SK-N-SH (cell line): ENCODE measurements at regions not wholly inside any gene's neighbourhood (a gene's known extent, or its start where the extent isn't known, plus 50 kb on each side); places are given as distances from the start of the nearest gene placed in this dataset.

Experiments
- CTCF ChIA-PET: fragments of 300-600, 350-600 bp; formaldehyde crosslinking; extraction: SDS; loops from one replicate; lab custom pipeline; 2021; lab: Yijun Ruan, JAX
- POLR2A ChIA-PET: fragments of 350-600 bp; sonication (Branson Sonifier 250); formaldehyde crosslinking; extraction: SDS; loops from one replicate; lab custom pipeline; 2020; ENCODE audit warnings: antibody characterized with exemption, inconsistent platforms; lab: Yijun Ruan, JAX
- DNase-seq: peaks from one replicate; pipeline ENCODE4 v3.0.0; 2012
- H2AFZ ChIP-seq: fragments of 200-600 bp; sonication (generic); 2 replicates; pipeline ENCODE4 v1.8.1; 2016; ENCODE audit warnings: antibody characterized with exemption, mild to moderate bottlenecking, low read depth
- H3F3A ChIP-seq: fragments of 200-600 bp; sonication (generic); replicated peaks from 2 replicates; pipeline ENCODE3; 2016; ENCODE audit warnings: antibody characterized with exemption, mild to moderate bottlenecking; ENCODE audit not compliant: insufficient read depth
- H3K27ac ChIP-seq, 2 experiments: fragments of 200-500 bp in 1 of 2; fragments of 200-600 bp in 1 of 2; sonication (Bioruptor generic) in 1 of 2; sonication (generic), shearing (Covaris generic) in 1 of 2; 2 replicates each; pipeline versions ENCODE4 v1.5.1 to v1.6.1; 2014 to 2016; ENCODE audit warnings: low read depth in 2 of 2, inconsistent platforms in 1 of 2, low read length in 1 of 2, mild to moderate bottlenecking in 1 of 2, mixed read lengths in 1 of 2
- H3K27me3 ChIP-seq: fragments of 200-600 bp; sonication (generic), shearing (Covaris generic); 2 replicates; pipeline ENCODE4 v1.6.1; 2016; ENCODE audit warnings: mixed run types; ENCODE audit not compliant: insufficient read depth
- H3K36me3 ChIP-seq, 2 experiments: fragments of 200-500 bp in 1 of 2; fragments of 200-600 bp in 1 of 2; sonication (Bioruptor generic) in 1 of 2; sonication (generic) in 1 of 2; replicated peaks in 1 of 2; 2 replicates each; pipeline versions ENCODE3 to v1.5.1; 2014 to 2016; ENCODE audit warnings: low read length in 1 of 2, mild to moderate bottlenecking in 1 of 2; ENCODE audit not compliant: insufficient read depth in 2 of 2, control insufficient read depth in 1 of 2
- H3K4me1 ChIP-seq, 2 experiments: fragments of 200-500 bp in 1 of 2; fragments of 200-600 bp in 1 of 2; sonication (Bioruptor generic) in 1 of 2; sonication (generic), shearing (Covaris generic) in 1 of 2; 2 replicates each; pipeline versions ENCODE4 v1.5.1 to v1.6.1; 2014 to 2016; ENCODE audit warnings: low read depth in 1 of 2, low read length in 1 of 2, mixed run types in 1 of 2; ENCODE audit not compliant: insufficient read depth in 2 of 2, control insufficient read depth in 1 of 2
- H3K4me2 ChIP-seq: fragments of 200-600 bp; sonication (generic), shearing (Covaris generic); 2 replicates; pipeline ENCODE4 v1.6.1; 2017; ENCODE audit warnings: mixed run types
- H3K4me3 ChIP-seq, 2 experiments: fragments of 200-500 bp in 1 of 2; fragments of 200-600 bp in 1 of 2; sonication (Bioruptor generic) in 1 of 2; sonication (generic), shearing (Covaris generic) in 1 of 2; 2 replicates each; pipeline versions ENCODE4 v1.5.1 to v1.8.1; 2014 to 2016; ENCODE audit warnings: low read depth in 2 of 2, inconsistent platforms in 1 of 2, low read length in 1 of 2, mild to moderate bottlenecking in 1 of 2, mixed read lengths in 1 of 2, moderate library complexity in 1 of 2
- H3K79me2 ChIP-seq: fragments of 200-600 bp; sonication (generic); 2 replicates; pipeline ENCODE4 v1.8.1; 2017; ENCODE audit warnings: mild to moderate bottlenecking; ENCODE audit not compliant: insufficient read depth
- H3K9ac ChIP-seq: fragments of 200-600 bp; sonication (generic); 2 replicates; pipeline ENCODE4 v1.6.1; 2017; ENCODE audit warnings: mixed run types
- H3K9me2 ChIP-seq: fragments of 200-600 bp; sonication (generic); 2 replicates; pipeline ENCODE4 v1.6.1; 2017; ENCODE audit warnings: mixed run types
- H3K9me3 ChIP-seq: fragments of 200-600 bp; sonication (generic); 2 replicates; pipeline ENCODE4 v1.6.1; 2017; ENCODE audit warnings: mixed run types, mild to moderate bottlenecking, moderate library complexity
- H4K20me1 ChIP-seq: fragments of 200-600 bp; sonication (generic); 2 replicates; pipeline ENCODE4 v1.6.1; 2017; ENCODE audit warnings: mild to moderate bottlenecking, mixed run types; ENCODE audit not compliant: insufficient read depth
- CHD2 ChIP-seq: fragments of 150-350 bp; IDR thresholded peaks from 2 replicates; pipeline ENCODE4 v1.6.1; 2018; ENCODE audit warnings: low read length; ENCODE audit not compliant: partially characterized antibody
- ELF1 ChIP-seq: IDR thresholded peaks from 2 replicates; pipeline ENCODE4 v1.4.0; 2012
- FOSL2 ChIP-seq: IDR thresholded peaks from 2 replicates; pipeline ENCODE4 v1.4.0; 2012; ENCODE audit warnings: low read depth, mild to moderate bottlenecking, moderate library complexity, borderline replicate concordance
- FOXJ3 ChIP-seq: sonication (generic); formaldehyde crosslinking; IDR thresholded peaks from 2 replicates; pipeline ENCODE4 v1.5.1; 2020; ENCODE audit warnings: mild to moderate bottlenecking, missing genetic modification reagents
- FOXM1 ChIP-seq: IDR thresholded peaks from 2 replicates; pipeline ENCODE4 v1.4.0; 2012; ENCODE audit warnings: low read depth, mild to moderate bottlenecking
- GABPA ChIP-seq: IDR thresholded peaks from 2 replicates; pipeline ENCODE4 v1.4.0; 2012; ENCODE audit warnings: low read depth, mild to moderate bottlenecking
- GATA2 ChIP-seq: sonication (generic); formaldehyde crosslinking; IDR thresholded peaks from 2 replicates; pipeline ENCODE4 v1.5.0; 2020; ENCODE audit warnings: mild to moderate bottlenecking, missing genetic modification reagents
- JUND ChIP-seq: IDR thresholded peaks from 2 replicates; pipeline ENCODE4 v1.4.0; 2012
- MXI1 ChIP-seq: IDR thresholded peaks from 2 replicates; pipeline ENCODE4 v1.6.1; 2012; ENCODE audit warnings: mild to moderate bottlenecking, low read depth, low read length, improper control_type of control experiment
- POLR2AphosphoS5 ChIP-seq: IDR thresholded peaks from 2 replicates; pipeline ENCODE4 v1.6.1; 2012; ENCODE audit warnings: low read depth, low read length
- RFX5 ChIP-seq: IDR thresholded peaks from 2 replicates; pipeline ENCODE4 v1.6.1; 2012; ENCODE audit warnings: mild to moderate bottlenecking, improper control_type of control experiment, low read length
- TCF12 ChIP-seq: IDR thresholded peaks from 2 replicates; pipeline ENCODE4 v1.4.0; 2012
- YY1 ChIP-seq: IDR thresholded peaks from 2 replicates; pipeline ENCODE4 v1.4.0; 2012; ENCODE audit warnings: low read depth, mild to moderate bottlenecking
- WGBS: methylation state at CpG from one replicate; pipeline ENCODE4 v1.1.6; 2017; ENCODE audit warnings: low lambda C conversion rate; 5-methylcytosine and 5-hydroxymethylcytosine counted together
- TF ChIP-seq, protein P1 (sequence below): IDR thresholded peaks from 2 replicates; pipeline ENCODE4 v1.6.1; 2012; ENCODE audit warnings: mild to moderate bottlenecking, low read depth, low read length, moderate library complexity
- TF ChIP-seq, protein P2 (sequence below): fragments of 200-600 bp; sonication (generic); IDR thresholded peaks from 2 replicates; pipeline ENCODE4 v1.6.1; 2017; ENCODE audit warnings: antibody characterized with exemption, mild to moderate bottlenecking, moderate library complexity
- TF ChIP-seq, protein P3 (sequence below): IDR thresholded peaks from 2 replicates; pipeline ENCODE4; 2012
- TF ChIP-seq, protein P4 (sequence below): fragments of 150-350 bp; IDR thresholded peaks from 2 replicates; pipeline ENCODE4 v1.6.1; 2016; ENCODE audit warnings: mild to moderate bottlenecking, low read depth, low read length
- TF ChIP-seq, protein P5 (sequence below): IDR thresholded peaks from 2 replicates; pipeline ENCODE4 v1.4.0; 2012; ENCODE audit warnings: low read depth
- TF ChIP-seq, protein P6 (sequence below): IDR thresholded peaks from 2 replicates; pipeline ENCODE4 v1.4.0; 2012; ENCODE audit warnings: low read depth, borderline replicate concordance

DNA sequence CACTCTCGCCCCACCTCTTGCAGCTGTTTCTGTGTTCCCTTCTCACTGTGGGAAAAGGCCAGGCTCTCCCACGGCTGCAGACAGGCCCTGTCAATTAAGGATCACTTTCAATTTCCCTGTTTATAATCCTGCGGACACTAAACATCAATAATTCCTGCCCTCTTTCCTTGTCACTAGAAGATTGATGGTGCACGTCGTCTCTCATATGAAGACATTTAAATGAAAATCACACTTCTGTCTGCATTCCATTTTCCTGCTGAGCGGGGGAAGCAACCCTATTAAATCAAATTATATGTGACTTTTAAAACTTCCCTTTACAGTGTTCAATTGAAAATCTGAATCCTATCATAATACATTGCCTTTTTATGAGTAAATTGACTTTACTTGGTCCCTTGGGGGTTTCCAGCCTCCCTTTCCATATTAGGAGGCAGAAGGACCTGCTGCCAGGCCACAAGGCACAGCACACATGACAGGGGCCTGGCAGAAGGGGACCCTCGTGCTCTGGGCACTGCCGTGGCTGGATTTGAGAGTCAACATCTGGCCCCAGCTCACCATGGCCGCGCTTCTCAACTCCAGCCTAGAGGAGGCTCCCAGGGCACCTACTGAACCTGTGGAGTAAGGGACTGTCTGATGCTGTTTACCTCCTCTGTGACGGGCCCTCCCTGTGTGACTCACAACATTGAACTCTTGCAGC is 311.0 kb upstream of the IRX4 start:
- no peak overlapping the region for H2AFZ ChIP-seq
- H4K20me1 ChIP-seq, result no peaks in the 10 kb centered on the region
- no peak overlapping the region for H3K27ac ChIP-seq
- H3K4me1 ChIP-seq, result no peaks in the 10 kb centered on the region
- H3F3A ChIP-seq, result no peaks in the 10 kb centered on the region
- no peaks in the 10 kb centered on the region for H3K9me2 ChIP-seq
- no peak overlapping the region for H3K9ac ChIP-seq
- ChIA-PET POLR2A (no interaction called here), CTCF (no interaction called here)
- no peak for DNase-seq
- no peak overlapping the region for H3K4me3 ChIP-seq
- TF ChIP-seq RFX5 (no peak), FOXJ3 (no peak), TCF12 (no peak)
- H3K79me2 ChIP-seq, result no peaks in the 10 kb centered on the region
- H3K4me2 ChIP-seq, result no peak overlapping the region
- WGBS, result 1% methylated on average over 9 of the region's 11 CpGs
- no peaks in the 10 kb centered on the region for H3K36me3 ChIP-seq
- H3K9me3 ChIP-seq, result no peaks in the 10 kb centered on the region
- H3K27me3 ChIP-seq, result peaks cover 15% of the 10 kb centered on the region; the same call in 1 of the 2 replicates

DNA sequence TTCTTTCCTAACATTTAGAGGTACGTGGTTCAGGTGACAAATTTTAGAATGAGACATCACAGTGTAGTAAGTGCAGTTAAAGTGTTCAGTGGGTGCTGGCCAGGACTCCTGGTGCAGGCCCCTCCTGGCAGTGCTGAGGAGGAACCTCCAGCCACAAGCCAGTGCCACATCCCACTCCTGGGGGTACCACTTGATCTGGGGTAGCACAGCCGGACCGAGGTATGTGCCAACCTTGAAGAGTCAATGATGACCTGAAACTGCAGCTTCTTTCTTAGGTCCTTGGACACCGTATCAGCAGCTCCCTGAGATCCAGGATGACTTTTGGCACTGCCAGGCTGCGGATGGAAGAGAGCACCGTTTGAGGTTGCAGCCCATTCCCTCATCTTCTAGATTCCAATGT is 310.4 kb upstream of the IRX4 start:
- H3K4me1 ChIP-seq, result no peaks in the 10 kb centered on the region
- H4K20me1 ChIP-seq, result no peaks in the 10 kb centered on the region
- no peaks in the 10 kb centered on the region for H3K9me3 ChIP-seq
- no peaks in the 10 kb centered on the region for H3K36me3 ChIP-seq
- no peak overlapping the region for H3K4me3 ChIP-seq
- CTCF ChIA-PET, result no interaction called here
- no peaks in the 10 kb centered on the region for H3K9me2 ChIP-seq
- no peak overlapping the region for H3K9ac ChIP-seq
- no peak overlapping the region for H3K27ac ChIP-seq
- H2AFZ ChIP-seq, result no peak overlapping the region
- H3K4me2 ChIP-seq, result no peak overlapping the region
- POLR2A ChIA-PET, result no interaction called here
- no peaks in the 10 kb centered on the region for H3K79me2 ChIP-seq
- TF ChIP-seq, protein P1, sequence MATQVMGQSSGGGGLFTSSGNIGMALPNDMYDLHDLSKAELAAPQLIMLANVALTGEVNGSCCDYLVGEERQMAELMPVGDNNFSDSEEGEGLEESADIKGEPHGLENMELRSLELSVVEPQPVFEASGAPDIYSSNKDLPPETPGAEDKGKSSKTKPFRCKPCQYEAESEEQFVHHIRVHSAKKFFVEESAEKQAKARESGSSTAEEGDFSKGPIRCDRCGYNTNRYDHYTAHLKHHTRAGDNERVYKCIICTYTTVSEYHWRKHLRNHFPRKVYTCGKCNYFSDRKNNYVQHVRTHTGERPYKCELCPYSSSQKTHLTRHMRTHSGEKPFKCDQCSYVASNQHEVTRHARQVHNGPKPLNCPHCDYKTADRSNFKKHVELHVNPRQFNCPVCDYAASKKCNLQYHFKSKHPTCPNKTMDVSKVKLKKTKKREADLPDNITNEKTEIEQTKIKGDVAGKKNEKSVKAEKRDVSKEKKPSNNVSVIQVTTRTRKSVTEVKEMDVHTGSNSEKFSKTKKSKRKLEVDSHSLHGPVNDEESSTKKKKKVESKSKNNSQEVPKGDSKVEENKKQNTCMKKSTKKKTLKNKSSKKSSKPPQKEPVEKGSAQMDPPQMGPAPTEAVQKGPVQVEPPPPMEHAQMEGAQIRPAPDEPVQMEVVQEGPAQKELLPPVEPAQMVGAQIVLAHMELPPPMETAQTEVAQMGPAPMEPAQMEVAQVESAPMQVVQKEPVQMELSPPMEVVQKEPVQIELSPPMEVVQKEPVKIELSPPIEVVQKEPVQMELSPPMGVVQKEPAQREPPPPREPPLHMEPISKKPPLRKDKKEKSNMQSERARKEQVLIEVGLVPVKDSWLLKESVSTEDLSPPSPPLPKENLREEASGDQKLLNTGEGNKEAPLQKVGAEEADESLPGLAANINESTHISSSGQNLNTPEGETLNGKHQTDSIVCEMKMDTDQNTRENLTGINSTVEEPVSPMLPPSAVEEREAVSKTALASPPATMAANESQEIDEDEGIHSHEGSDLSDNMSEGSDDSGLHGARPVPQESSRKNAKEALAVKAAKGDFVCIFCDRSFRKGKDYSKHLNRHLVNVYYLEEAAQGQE, result no peak
- TF ChIP-seq, protein P2, sequence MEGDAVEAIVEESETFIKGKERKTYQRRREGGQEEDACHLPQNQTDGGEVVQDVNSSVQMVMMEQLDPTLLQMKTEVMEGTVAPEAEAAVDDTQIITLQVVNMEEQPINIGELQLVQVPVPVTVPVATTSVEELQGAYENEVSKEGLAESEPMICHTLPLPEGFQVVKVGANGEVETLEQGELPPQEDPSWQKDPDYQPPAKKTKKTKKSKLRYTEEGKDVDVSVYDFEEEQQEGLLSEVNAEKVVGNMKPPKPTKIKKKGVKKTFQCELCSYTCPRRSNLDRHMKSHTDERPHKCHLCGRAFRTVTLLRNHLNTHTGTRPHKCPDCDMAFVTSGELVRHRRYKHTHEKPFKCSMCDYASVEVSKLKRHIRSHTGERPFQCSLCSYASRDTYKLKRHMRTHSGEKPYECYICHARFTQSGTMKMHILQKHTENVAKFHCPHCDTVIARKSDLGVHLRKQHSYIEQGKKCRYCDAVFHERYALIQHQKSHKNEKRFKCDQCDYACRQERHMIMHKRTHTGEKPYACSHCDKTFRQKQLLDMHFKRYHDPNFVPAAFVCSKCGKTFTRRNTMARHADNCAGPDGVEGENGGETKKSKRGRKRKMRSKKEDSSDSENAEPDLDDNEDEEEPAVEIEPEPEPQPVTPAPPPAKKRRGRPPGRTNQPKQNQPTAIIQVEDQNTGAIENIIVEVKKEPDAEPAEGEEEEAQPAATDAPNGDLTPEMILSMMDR, result no peak
- TF ChIP-seq FOXM1 (no peak), GATA2 (CRISPR knock-in tag) (no peak), JUND (no peak), MXI1 (no peak), CHD2 (no peak), ELF1 (no peak), FOSL2 (no peak), YY1 (no peak), GABPA (no peak), FOXJ3 (no peak), POLR2AphosphoS5 (no peak), RFX5 (no peak)
- TF ChIP-seq, protein P3, sequence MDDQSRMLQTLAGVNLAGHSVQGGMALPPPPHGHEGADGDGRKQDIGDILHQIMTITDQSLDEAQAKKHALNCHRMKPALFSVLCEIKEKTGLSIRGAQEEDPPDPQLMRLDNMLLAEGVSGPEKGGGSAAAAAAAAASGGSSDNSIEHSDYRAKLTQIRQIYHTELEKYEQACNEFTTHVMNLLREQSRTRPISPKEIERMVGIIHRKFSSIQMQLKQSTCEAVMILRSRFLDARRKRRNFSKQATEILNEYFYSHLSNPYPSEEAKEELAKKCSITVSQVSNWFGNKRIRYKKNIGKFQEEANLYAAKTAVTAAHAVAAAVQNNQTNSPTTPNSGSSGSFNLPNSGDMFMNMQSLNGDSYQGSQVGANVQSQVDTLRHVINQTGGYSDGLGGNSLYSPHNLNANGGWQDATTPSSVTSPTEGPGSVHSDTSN, result no peak
- TF ChIP-seq, protein P4, sequence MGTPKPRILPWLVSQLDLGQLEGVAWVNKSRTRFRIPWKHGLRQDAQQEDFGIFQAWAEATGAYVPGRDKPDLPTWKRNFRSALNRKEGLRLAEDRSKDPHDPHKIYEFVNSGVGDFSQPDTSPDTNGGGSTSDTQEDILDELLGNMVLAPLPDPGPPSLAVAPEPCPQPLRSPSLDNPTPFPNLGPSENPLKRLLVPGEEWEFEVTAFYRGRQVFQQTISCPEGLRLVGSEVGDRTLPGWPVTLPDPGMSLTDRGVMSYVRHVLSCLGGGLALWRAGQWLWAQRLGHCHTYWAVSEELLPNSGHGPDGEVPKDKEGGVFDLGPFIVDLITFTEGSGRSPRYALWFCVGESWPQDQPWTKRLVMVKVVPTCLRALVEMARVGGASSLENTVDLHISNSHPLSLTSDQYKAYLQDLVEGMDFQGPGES, result no peak
- TF ChIP-seq, protein P5, sequence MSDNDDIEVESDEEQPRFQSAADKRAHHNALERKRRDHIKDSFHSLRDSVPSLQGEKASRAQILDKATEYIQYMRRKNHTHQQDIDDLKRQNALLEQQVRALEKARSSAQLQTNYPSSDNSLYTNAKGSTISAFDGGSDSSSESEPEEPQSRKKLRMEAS, result no peak
- TF ChIP-seq, protein P6, sequence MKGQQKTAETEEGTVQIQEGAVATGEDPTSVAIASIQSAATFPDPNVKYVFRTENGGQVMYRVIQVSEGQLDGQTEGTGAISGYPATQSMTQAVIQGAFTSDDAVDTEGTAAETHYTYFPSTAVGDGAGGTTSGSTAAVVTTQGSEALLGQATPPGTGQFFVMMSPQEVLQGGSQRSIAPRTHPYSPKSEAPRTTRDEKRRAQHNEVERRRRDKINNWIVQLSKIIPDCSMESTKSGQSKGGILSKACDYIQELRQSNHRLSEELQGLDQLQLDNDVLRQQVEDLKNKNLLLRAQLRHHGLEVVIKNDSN, result no peak
- H3K27me3 ChIP-seq, result peaks cover 15% of the 10 kb centered on the region; the same call in 1 of the 2 replicates
- WGBS, result 0% methylated on average over 4 of the region's 6 CpGs
- H3F3A ChIP-seq, result no peaks in the 10 kb centered on the region
- no peak for DNase-seq
